Cardiac muscle cell (in vitro differentiated cells and primary cell): ENCODE measurements at regions not wholly inside any gene's neighbourhood (a gene's known extent, or its start where the extent isn't known, plus 50 kb on each side); places are given as distances from the start of the nearest gene placed in this dataset.

ENCODE experiments used
- DNase-seq, 2 donors: peaks; one replicate each; pipeline versions ENCODE4 v3.0.0 to v3.0.0-alpha.2; 2010 to 2017; ENCODE audit warnings: low read depth in 1 of 2, low spot score in 1 of 2
- H3K27ac ChIP-seq: fragments of 200-600 bp; sonication (generic); 2 replicates; pipeline ENCODE4 v1.5.1; 2016
- H3K27me3 ChIP-seq: fragments of 200-600 bp; sonication (generic); 2 replicates; pipeline ENCODE4 v1.6.0; 2016; ENCODE audit warnings: control low read depth
- H3K36me3 ChIP-seq: fragments of 200-600 bp; sonication (generic); 2 replicates; pipeline ENCODE4 v1.5.1; 2016; ENCODE audit warnings: control low read depth
- H3K4me1 ChIP-seq: fragments of 200-600 bp; sonication (generic); 2 replicates; pipeline ENCODE4 v1.8.1; 2017; ENCODE audit warnings: low read depth, mild to moderate bottlenecking, mixed run types
- H3K4me3 ChIP-seq: fragments of 200-600 bp; sonication (generic); 2 replicates; pipeline ENCODE4 v1.5.1; 2016; ENCODE audit warnings: mild to moderate bottlenecking
- H3K9me3 ChIP-seq: fragments of 200-600 bp; sonication (generic); 2 replicates; pipeline ENCODE4 v1.5.1; 2017; ENCODE audit warnings: low read depth, mild to moderate bottlenecking, control low read depth
- TF ChIP-seq, protein P1 (sequence below): IDR thresholded peaks from 2 replicates; pipeline ENCODE4 v1.5.1; 2012; ENCODE audit warnings: low read depth, mild to moderate bottlenecking, low read length

DNA sequence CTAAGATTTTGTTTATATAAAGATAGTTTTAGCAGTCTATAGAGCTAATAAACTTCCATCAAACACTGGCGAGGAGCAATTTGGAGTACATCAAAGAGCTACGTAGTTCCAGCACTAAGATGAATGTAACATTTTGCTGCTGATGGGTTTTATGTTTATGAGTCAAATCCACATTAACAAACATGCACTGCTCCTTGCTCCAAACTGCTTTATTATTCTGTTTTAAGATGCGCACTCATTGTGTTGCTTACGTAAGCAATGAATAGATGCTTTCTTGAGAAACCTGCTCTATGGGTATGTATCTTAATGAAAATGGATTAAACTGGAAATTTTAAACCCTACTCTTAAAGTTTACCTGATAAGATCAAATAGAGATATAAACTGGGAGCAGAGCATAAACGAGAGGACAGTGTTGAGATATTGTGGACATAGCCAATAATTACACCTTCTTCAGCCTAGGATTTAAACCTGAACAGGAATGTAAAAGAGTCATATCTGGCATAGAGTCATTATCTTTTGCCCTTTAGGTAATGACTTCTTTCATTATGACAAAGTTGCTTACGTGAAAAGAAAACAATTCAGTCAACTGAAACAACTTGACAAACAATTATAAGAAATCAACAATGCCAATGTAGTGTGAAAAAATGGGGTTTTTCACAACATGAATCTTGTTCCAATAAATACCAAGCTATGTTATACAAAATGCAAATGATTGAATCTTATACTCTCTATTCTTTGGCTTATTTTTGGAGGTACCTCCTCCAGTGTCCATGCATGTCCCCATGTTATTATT, 153.5 kb upstream of the MTPN start:
- no peak for DNase-seq
- Histone ChIP-seq H3K27ac (no peak overlapping the region), H3K4me1 (peaks cover 12% of the 10 kb centered on the region), H3K9me3 (no peaks in the 10 kb centered on the region), H3K4me3 (no peak overlapping the region), H3K27me3 (no peaks in the 10 kb centered on the region), H3K36me3 (no peaks in the 10 kb centered on the region)
- TF ChIP-seq, protein P1, sequence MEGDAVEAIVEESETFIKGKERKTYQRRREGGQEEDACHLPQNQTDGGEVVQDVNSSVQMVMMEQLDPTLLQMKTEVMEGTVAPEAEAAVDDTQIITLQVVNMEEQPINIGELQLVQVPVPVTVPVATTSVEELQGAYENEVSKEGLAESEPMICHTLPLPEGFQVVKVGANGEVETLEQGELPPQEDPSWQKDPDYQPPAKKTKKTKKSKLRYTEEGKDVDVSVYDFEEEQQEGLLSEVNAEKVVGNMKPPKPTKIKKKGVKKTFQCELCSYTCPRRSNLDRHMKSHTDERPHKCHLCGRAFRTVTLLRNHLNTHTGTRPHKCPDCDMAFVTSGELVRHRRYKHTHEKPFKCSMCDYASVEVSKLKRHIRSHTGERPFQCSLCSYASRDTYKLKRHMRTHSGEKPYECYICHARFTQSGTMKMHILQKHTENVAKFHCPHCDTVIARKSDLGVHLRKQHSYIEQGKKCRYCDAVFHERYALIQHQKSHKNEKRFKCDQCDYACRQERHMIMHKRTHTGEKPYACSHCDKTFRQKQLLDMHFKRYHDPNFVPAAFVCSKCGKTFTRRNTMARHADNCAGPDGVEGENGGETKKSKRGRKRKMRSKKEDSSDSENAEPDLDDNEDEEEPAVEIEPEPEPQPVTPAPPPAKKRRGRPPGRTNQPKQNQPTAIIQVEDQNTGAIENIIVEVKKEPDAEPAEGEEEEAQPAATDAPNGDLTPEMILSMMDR: no peak

DNA sequence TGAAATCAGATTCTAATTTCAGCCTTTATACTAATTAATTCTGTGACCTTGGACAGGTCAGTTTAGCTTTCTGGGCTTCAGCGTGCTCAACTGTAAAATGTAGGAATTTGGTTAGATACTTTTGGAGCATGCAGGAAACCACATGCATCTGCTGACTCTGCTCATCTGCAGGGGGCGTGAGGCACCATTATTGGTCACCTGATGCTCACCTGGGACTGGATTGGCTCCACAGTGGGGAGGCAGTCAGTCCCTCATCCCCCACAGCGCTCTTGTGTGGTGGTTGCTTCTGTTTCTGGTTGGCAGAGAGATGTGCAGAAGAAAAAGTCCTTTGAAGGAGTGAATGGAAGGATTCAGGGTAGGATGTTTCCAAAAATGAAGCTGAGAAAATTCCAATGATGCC, 150.9 kb upstream of the MTPN start:
- no peaks in the 10 kb centered on the region for H3K27me3 ChIP-seq
- TF ChIP-seq, protein P1: no peak
- no peak overlapping the region for H3K27ac ChIP-seq
- H3K4me3 ChIP-seq: no peak overlapping the region
- no peaks in the 10 kb centered on the region for H3K36me3 ChIP-seq
- no peaks in the 10 kb centered on the region for H3K4me1 ChIP-seq
- no peaks in the 10 kb centered on the region for H3K9me3 ChIP-seq
- DNase-seq: no peak

DNA sequence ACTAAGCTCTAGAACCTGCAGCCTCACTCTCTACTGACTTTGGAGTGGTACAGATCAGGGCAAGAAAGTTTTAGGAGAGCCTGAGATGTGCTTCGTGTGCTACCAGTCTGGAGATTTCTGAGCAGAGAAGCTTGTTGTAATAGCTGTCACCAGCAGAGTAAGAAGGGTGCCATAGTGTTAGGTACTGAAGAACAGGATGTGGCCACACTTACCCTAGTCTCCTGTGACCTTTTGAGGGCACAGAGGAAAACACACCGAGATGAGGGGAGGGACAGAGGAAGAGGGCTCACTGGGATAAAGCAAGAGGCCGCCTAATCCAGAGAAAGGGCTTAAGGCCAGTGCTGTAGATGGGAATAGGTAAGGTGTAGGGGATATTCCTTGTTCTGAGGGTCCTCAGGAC, 146.2 kb upstream of the MTPN start:
- no peak overlapping the region for H3K4me3 ChIP-seq
- TF ChIP-seq, protein P1: no peak
- H3K9me3 ChIP-seq: no peaks in the 10 kb centered on the region
- no peak for DNase-seq
- no peaks in the 10 kb centered on the region for H3K4me1 ChIP-seq
- no peaks in the 10 kb centered on the region for H3K27me3 ChIP-seq
- H3K36me3 ChIP-seq: no peaks in the 10 kb centered on the region
- no peak overlapping the region for H3K27ac ChIP-seq

DNA sequence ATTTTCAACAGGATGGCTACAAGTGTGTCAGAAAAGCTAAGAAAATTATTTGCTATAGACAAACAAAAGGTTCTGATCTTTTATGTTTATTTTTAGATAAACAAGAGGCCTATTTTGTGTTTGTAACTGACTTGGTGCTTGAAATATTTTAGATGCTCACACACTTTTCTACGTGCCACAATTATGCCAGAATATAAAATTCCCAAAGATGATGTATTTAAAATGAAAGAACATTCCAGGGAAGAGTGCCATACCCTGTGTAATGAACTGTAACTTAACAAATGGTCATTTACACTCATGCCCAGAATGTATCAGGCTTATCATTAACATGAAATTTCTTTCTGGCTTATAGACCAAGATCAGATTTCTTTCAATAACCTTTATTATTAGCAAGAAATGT, 144.9 kb upstream of the MTPN start:
- DNase-seq: no peak
- no peaks in the 10 kb centered on the region for H3K36me3 ChIP-seq
- H3K27ac ChIP-seq: no peak overlapping the region

DNA sequence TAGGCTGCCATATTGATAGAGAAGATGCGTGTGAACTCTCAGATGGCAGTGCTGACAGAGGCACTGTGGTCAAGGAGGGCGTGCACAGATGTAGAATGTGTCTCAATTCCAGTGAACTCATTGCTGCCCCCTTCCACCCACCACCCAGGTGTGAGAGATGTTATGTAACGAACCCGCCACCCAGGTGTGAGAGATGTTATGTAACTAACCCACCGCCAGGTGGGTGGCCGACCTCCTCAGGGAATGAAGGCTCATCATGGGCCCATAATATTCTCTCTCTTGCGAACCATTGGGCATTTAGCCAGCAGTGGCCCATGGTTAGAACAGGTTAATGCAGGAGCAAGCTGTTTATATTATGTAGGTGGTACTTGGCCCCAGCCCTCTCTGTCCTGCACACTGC, 140.4 kb upstream of the MTPN start:
- Histone ChIP-seq H3K27ac (no peak overlapping the region), H3K4me3 (no peak overlapping the region), H3K27me3 (no peaks in the 10 kb centered on the region), H3K4me1 (no peaks in the 10 kb centered on the region), H3K36me3 (no peaks in the 10 kb centered on the region), H3K9me3 (no peaks in the 10 kb centered on the region)
- TF ChIP-seq, protein P1: no peak
- no peak for DNase-seq

More for the DNA sequence above, 144.9 kb upstream of the MTPN start:
- TF ChIP-seq, protein P1: no peak
- Histone ChIP-seq H3K9me3 (no peaks in the 10 kb centered on the region), H3K4me1 (no peaks in the 10 kb centered on the region), H3K27me3 (no peaks in the 10 kb centered on the region), H3K4me3 (no peak overlapping the region)
